Activated CD8-positive, alpha-beta T cell treated with anti-CD3 and anti-CD28 coated beads for 36 hours (primary cell): ENCODE measurements at regions not wholly inside any gene's neighbourhood (a gene's known extent, or its start where the extent isn't known, plus 50 kb on each side); places are given as distances from the start of the nearest gene placed in this dataset.

ENCODE experiments used
- ATAC-seq: fragments of 200-7000 bp; cut with Tn5 transposase; one replicate; pipeline ENCODE4 v1.10.0; 2021; ENCODE audit warnings: mild to moderate bottlenecking, moderate library complexity
- CTCF ChIA-PET: fragments of 350-600 bp; sonication (Branson Sonifier 250); formaldehyde crosslinking; loops from one replicate; lab custom pipeline; 2021; ENCODE audit warnings: antibody characterized with exemption; lab: Charles Lee
- POLR2A ChIA-PET: fragments of 350-600 bp; sonication (Branson Sonifier 250); formaldehyde crosslinking; loops from one replicate; lab custom pipeline; 2021; ENCODE audit warnings: antibody characterized with exemption; lab: Charles Lee
- DNase-seq: peaks from one replicate; pipeline ENCODE4 v3.0.0-alpha.2; 2020
- H3K27ac Mint-ChIP-seq: one replicate; pipeline ENCODE4 v1.8.0; 2021; ENCODE audit warnings: mild to moderate bottlenecking, mixed read lengths
- H3K27me3 Mint-ChIP-seq: one replicate; pipeline ENCODE4 v1.8.0; 2021; ENCODE audit warnings: mixed read lengths
- H3K36me3 Mint-ChIP-seq: one replicate; pipeline ENCODE4 v1.8.0; 2021; ENCODE audit warnings: low read depth, mixed read lengths
- H3K4me1 Mint-ChIP-seq: one replicate; pipeline ENCODE4 v1.8.0; 2021; ENCODE audit warnings: low read depth, mixed read lengths
- H3K4me3 Mint-ChIP-seq: one replicate; pipeline ENCODE4 v1.8.0; 2021; ENCODE audit warnings: mild to moderate bottlenecking, moderate library complexity, mixed read lengths
- H3K9me3 Mint-ChIP-seq: one replicate; pipeline ENCODE4 v1.8.0; 2021; ENCODE audit warnings: mixed read lengths
- intact Hi-C: fragments of 100-400 bp; cut with micrococcal nuclease; formaldehyde crosslinking; loops from one replicate; pipeline ENCODE4 v1.10.0; 2022
- TF ChIP-seq, protein P1 (sequence below): fragments of 200-600 bp; IDR thresholded peaks from one replicate; pipeline ENCODE4 v1.8.0; 2022; ENCODE audit warnings: antibody characterized with exemption, mild to moderate bottlenecking

DNA sequence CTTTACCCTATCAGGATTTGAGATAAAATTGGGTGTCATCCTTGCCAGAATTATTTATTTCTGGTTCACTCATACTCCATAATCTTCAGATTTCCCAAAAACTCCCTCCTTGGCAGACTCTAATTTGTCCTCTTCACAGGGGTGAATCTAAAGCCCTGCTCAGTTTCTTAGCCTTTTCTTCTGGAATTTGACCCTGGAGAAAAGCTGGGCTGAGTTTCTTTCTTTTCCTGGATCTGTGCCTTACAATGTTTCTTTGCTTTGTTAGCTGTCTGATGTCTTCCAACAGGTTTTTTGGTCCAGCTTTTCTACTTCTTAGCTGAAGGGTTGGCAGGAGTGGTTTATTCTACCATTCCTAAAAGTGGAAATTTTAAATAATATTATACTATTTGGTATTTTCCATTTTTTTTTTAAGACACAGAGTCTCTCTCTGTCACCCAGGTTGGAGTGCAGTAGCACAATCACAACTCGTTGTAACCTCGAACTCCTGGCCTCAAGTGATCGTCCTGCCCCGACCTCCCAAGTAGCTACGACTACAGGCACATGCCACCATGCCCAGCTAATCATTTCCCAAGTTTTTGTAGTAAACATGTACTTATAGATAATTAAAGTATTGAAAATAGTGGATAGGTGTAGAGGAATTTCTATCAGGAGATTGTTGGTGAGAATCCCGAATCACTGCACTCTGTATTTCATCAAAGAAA lies 138.4 kb upstream of the TWIST2 start:
- H3K27me3 Mint-ChIP-seq, result peaks cover 5% of the 10 kb centered on the region
- no peak for DNase-seq
- TF ChIP-seq, protein P1, sequence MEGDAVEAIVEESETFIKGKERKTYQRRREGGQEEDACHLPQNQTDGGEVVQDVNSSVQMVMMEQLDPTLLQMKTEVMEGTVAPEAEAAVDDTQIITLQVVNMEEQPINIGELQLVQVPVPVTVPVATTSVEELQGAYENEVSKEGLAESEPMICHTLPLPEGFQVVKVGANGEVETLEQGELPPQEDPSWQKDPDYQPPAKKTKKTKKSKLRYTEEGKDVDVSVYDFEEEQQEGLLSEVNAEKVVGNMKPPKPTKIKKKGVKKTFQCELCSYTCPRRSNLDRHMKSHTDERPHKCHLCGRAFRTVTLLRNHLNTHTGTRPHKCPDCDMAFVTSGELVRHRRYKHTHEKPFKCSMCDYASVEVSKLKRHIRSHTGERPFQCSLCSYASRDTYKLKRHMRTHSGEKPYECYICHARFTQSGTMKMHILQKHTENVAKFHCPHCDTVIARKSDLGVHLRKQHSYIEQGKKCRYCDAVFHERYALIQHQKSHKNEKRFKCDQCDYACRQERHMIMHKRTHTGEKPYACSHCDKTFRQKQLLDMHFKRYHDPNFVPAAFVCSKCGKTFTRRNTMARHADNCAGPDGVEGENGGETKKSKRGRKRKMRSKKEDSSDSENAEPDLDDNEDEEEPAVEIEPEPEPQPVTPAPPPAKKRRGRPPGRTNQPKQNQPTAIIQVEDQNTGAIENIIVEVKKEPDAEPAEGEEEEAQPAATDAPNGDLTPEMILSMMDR, result no peak
- no peaks in the 10 kb centered on the region for H3K36me3 Mint-ChIP-seq
- H3K4me1 Mint-ChIP-seq, result no peaks in the 10 kb centered on the region
- H3K4me3 Mint-ChIP-seq, result no peak overlapping the region
- CTCF ChIA-PET, result interaction anchor here (1.2 kb wide), 1 partner anchor 10 kb away, joined by 5 read pairs; no protein-coding TSS in a partner anchor
- H3K27ac Mint-ChIP-seq, result no peak overlapping the region
- H3K9me3 Mint-ChIP-seq, result no peaks in the 10 kb centered on the region
- intact Hi-C loops, result no loop called here
- POLR2A ChIA-PET, result no interaction called here
- ATAC-seq, result no peak

DNA sequence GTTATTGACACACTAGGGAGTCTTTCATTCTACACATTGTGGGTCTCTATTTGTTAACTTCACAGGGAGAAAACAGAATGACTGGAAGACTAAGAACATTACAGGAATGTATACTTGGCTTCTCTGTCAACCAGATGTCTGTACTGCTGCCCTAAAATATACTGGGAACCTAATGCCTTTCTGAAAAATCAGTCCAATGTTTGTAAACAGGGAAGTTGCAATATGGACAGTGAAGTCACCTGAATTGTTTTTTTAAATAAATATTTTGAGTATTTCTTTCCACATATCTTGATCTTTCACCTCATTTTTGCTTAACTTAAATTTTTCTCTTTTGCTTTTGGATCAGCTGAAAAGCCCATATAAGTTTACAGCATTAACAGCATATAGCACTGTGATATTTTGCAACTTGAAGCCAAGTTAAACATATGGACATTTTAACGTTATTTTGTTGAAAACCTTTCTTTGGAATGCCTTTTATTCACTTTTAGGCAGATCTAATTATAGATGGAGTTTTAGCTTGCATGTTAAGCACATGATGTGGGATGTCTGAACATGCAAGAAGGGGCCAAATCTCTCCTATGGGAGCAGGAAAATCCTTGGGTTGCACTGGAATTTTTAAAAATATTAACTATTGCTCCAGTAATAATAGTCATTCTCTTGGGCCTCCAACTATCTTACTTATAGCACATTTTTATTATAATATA lies 137.7 kb upstream of the TWIST2 start:
- H3K27me3 Mint-ChIP-seq, result peaks cover 5% of the 10 kb centered on the region
- no peak for ATAC-seq
- no peaks in the 10 kb centered on the region for H3K36me3 Mint-ChIP-seq
- ChIA-PET POLR2A (no interaction called here), CTCF (interaction anchor here (1.2 kb wide), 1 partner anchor 10 kb away, joined by 5 read pairs; no protein-coding TSS in a partner anchor)
- no peak for DNase-seq
- H3K4me3 Mint-ChIP-seq, result no peak overlapping the region
- no peaks in the 10 kb centered on the region for H3K4me1 Mint-ChIP-seq
- H3K27ac Mint-ChIP-seq, result no peak overlapping the region
- intact Hi-C loops, result no loop called here
- TF ChIP-seq, protein P1, result no peak
- H3K9me3 Mint-ChIP-seq, result no peaks in the 10 kb centered on the region

GRCh38 chr2:238710787-238711186 lies 137.1 kb upstream of the TWIST2 start:
- ATAC-seq (no peak), DNase-seq (no peak)
- Mint-ChIP-seq H3K27me3 (peaks cover 6% of the 10 kb centered on the region), H3K4me3 (no peak overlapping the region), H3K4me1 (no peaks in the 10 kb centered on the region), H3K27ac (no peak overlapping the region), H3K36me3 (no peaks in the 10 kb centered on the region), H3K9me3 (no peaks in the 10 kb centered on the region)
- ChIA-PET CTCF (interaction anchor here (1.4 kb wide), 1 partner anchor 10 kb away, joined by 3 read pairs; no protein-coding TSS in a partner anchor), POLR2A (no interaction called here)
- TF ChIP-seq, protein P1, result no peak
- intact Hi-C loops, result no loop called here

DNA sequence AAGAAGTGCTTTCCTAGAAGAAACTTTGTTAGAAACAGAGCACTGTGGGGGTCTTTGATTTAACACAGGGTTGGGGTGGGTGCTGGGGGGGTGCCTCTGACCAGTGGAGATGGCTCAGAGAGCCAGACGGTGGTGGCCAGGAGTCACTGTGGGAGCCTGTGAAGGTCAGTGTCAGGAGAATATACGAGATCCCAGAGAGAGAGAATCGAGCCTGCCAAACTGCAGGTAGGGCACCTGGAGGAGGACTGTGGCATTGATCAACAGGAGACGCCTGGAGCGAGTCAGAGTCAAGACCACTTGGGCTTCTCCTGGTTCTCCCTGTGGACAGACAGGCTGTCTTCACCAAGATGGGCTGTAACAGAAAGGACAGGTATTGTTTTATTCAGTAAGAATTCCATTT lies 136.5 kb upstream of the TWIST2 start:
- ATAC-seq, result no peak
- Mint-ChIP-seq H3K36me3 (no peaks in the 10 kb centered on the region), H3K27ac (no peak overlapping the region), H3K4me1 (no peaks in the 10 kb centered on the region), H3K4me3 (no peak overlapping the region), H3K9me3 (no peaks in the 10 kb centered on the region), H3K27me3 (peaks cover 11% of the 10 kb centered on the region)
- intact Hi-C loops, result no loop called here
- no peak for DNase-seq
- ChIA-PET POLR2A (no interaction called here), CTCF (interaction anchor here (1.4 kb wide), 1 partner anchor 9 kb away, joined by 3 read pairs; no protein-coding TSS in a partner anchor)
- TF ChIP-seq, protein P1, result no peak

GRCh38 chr2:238712011-238712410 lies 135.9 kb upstream of the TWIST2 start:
- H3K27ac Mint-ChIP-seq, result no peak overlapping the region
- TF ChIP-seq, protein P1, result no peak
- H3K4me3 Mint-ChIP-seq, result no peak overlapping the region
- no peaks in the 10 kb centered on the region for H3K36me3 Mint-ChIP-seq
- intact Hi-C loops, result no loop called here
- ChIA-PET CTCF (interaction anchor here (1.4 kb wide), 1 partner anchor 8 kb away, joined by 3 read pairs; no protein-coding TSS in a partner anchor), POLR2A (interaction anchor here (0.7 kb wide), 1 partner anchor 1212 kb away, joined by 3 read pairs; no protein-coding TSS in a partner anchor)
- peaks cover 17% of the 10 kb centered on the region for H3K27me3 Mint-ChIP-seq
- no peak for ATAC-seq
- no peaks in the 10 kb centered on the region for H3K9me3 Mint-ChIP-seq
- no peaks in the 10 kb centered on the region for H3K4me1 Mint-ChIP-seq
- DNase-seq, result no peak
